ENCODE measurements at regions not wholly inside any gene's neighbourhood (a gene's known extent, or its start where the extent isn't known, plus 50 kb on each side); places are given as distances from the start of the nearest gene placed in this dataset.
"Not testable (repeated sequence)": the region's sequence is repeated elsewhere in the genome, so short reads cannot be mapped to it uniquely, and the experiment has no call there.

GRCh38 chrY:8151561-8151960, 1185.7 kb upstream of the TSPY4 start:
- DNase-seq (ENCODE audit: low spot score) (no peak), FAIRE-seq (no peak)

- no peak for DNase-seq (ENCODE audit: low spot score)
- no peak for FAIRE-seq
These were observed 1208.7 kb upstream of the TSPY4 start for GRCh38 chrY:8128578-8128977.

GRCh38 chrY:8125907-8126571, 1211.2 kb upstream of the TSPY4 start:
- DNase-seq (ENCODE audit: low spot score) (peak; percentile 78), FAIRE-seq (peak; percentile 97)

- DNase-seq (ENCODE audit: low spot score) (peak; percentile 46), FAIRE-seq (peak; percentile 83)
These were observed 1210.3 kb upstream of the AMELY start for GRCh38 chrY:8121825-8122224.

- FAIRE-seq = no peak
- DNase-seq (ENCODE audit: low spot score) = no peak
These were observed 1182.9 kb upstream of the AMELY start for GRCh38 chrY:8094429-8094828.

DNA sequence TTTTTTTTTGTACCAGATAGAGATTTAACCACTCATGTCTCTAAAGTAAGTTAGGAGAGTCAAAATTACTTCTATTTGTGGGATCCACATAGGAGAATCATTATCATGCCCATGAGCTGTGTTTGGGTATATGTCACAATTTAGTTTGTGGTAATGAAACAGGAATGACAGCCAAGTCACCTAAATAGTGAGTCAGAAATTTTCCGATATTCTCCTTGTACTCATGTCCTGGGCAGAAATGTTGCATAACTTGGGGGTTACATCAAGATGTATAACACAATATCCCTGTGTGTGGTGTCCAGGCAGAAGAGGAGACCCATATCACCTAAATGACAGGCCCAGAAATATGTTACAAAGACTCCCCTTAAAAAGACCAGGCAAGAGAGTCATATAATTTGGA, 1181.4 kb upstream of the AMELY start:
- no peak for FAIRE-seq
- no peak for DNase-seq (ENCODE audit: low spot score)

GRCh38 chrY:8085925-8086324, 1174.4 kb upstream of the AMELY start:
- DNase-seq (ENCODE audit: low spot score) (peak; percentile 22), FAIRE-seq (no peak)

DNA sequence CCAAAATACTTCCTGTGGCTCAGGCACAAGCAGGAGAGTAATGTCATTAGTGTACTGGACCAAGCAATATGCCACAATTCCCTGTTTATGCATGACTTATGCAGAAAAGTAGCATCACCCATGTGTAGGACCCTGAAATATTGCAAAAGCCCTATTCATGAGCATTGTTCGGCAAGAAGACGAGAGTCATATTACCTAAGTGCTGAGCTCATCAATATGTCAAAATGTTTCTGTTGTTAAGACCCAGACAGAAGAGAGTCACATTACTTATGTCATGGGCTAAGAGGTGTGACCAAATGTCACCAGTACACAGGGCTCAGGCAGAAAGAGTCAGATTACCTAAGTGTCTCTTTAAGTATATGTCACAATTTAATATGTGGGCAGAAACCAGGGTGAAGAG, 1172.6 kb upstream of the AMELY start:
- no peak for DNase-seq (ENCODE audit: low spot score)
- FAIRE-seq = no peak

DNA sequence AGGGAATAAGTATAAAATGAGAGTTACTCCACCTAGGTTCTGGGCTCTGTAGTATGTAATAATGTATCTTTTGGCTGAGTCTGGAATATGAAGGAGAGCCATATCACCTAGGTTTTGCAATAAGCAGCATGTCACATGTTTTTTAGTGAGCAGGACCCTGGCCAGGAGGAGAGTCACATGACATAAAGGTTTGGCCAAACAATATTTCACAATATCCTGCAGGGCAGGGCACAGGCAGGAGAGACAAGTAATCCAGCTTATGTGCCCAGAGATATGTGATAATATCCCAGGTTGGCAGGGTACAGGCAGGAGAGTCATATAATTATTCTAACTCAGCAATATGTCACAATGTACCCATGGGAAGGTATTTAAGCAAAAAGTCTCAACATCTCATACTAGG, 1169.6 kb upstream of the AMELY start:
- DNase-seq (ENCODE audit: low spot score) = no peak
- FAIRE-seq = no peak

- FAIRE-seq (no peak), DNase-seq (ENCODE audit: low spot score) (no peak)
These were observed 1153.7 kb upstream of the AMELY start for GRCh38 chrY:8065220-8065619.

DNA sequence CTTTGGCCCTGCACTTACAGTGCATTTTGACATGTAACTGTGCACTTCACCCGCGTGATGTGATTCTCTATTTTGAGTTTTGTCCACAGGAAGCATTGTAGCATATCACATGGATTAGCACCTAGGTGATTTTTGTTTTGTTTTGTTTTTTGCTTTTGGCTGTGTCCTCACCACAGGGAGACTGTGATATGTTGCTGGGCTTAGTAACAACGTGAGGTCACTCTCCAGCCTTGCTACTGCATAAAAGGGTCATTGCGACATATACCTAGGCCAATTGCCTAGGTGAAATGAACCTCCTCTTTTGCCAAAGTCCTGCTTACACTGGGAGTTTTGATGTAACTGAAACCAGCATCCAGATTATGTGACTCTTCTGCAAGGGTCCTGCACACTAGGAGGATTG, 1152.9 kb upstream of the AMELY start:
- no peak for DNase-seq (ENCODE audit: low spot score)
- FAIRE-seq = no peak

DNA sequence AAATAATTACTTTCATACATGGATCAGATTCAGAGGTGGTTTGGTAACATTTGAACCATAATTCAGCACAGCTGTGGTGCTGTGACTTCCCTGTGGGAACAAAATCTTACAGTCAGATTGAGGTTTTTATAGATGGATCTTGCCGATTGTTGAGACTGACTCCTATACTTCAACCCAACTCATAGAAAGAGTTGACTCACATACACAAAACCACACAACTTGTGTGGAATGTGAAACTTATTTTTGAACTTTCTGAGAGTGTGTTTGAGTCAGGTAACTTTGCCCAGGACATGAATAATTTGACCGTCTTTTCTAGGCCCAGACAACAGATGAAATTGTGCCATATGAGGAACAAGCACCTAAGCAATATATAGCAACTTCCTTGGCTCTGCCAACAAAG, 1152.4 kb upstream of the AMELY start:
- FAIRE-seq = no peak
- no peak for DNase-seq (ENCODE audit: low spot score)

GRCh38 chrY:8058613-8059012, 1147.1 kb upstream of the AMELY start:
- no peak for DNase-seq (ENCODE audit: low spot score)
- no peak for FAIRE-seq

DNA sequence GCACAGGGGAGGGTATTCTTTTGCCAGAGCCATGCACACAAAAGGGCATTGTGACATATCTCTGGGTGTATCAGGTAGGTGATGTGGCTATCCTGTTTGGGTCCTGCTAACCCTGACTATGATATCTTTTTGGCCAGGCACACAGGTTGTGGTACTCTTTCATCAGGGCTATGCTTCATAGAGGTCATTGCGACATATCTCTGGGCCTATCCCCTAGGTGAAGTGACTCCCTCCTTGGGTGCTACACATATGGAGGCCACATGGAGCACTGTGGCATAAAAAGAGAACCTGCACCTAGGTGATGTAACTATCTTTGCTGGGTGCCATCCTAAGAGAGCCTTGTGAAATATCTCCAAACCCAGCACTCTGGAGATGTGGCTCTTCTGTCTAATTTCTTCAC, 1139.8 kb upstream of the AMELY start:
- DNase-seq (ENCODE audit: low spot score) (no peak), FAIRE-seq (no peak)

DNA sequence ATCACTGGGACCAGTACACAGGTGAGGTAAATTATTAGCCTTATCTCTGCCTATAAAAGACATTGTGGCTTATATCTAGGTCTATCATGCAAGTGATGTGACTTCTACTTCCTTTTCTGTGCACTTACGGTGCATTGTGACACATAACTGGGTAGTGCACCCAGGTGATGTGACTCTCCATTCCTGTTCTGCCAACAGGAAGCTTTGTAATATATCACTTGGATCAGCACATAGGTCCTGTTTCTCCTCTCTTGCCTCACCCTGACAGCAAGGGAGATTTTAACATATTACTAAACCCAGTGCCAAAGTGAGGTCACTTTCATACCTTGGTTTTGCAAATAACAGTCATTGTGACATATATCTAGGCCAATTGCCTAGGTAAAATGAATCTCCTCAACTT, 1129.7 kb upstream of the AMELY start:
- FAIRE-seq = no peak
- no peak for DNase-seq (ENCODE audit: low spot score)

- FAIRE-seq (no peak), DNase-seq (ENCODE audit: low spot score) (no peak)
These were observed 1125.0 kb upstream of the AMELY start for GRCh38 chrY:8036563-8036962.

GRCh38 chrY:8035653-8036052, 1124.1 kb upstream of the AMELY start:
- DNase-seq (ENCODE audit: low spot score) (no peak), FAIRE-seq (no peak)

GRCh38 chrY:8034673-8035072, 1123.1 kb upstream of the AMELY start:
- DNase-seq (ENCODE audit: low spot score) (no peak), FAIRE-seq (no peak)

GRCh38 chrY:8033200-8033599, 1121.6 kb upstream of the AMELY start:
- FAIRE-seq = no peak
- DNase-seq (ENCODE audit: low spot score) = peak; percentile 47

DNA sequence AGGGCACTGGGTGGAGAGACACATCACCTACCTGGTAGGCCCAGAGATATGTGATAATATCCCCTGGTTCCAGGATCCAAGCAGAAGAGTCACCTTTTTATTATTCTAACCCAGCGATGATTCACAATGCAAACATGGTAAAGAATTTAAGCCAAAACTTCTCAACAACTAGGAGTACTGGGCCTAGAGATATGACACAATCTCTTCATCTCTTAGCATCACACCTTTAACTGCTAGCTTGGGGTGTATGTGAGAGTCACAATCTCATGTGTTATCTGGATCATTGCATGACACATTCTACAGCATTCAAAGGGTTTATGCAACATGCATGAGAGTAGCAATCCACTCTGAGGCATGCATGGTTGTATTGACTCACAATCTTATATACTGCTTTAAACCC, 1109.0 kb upstream of the AMELY start:
- DNase-seq (ENCODE audit: low spot score) (peak; percentile 16), FAIRE-seq (no peak)

- no peak for DNase-seq (ENCODE audit: low spot score)
- no peak for FAIRE-seq
These were observed 1100.0 kb upstream of the AMELY start for GRCh38 chrY:8011515-8011914.

DNA sequence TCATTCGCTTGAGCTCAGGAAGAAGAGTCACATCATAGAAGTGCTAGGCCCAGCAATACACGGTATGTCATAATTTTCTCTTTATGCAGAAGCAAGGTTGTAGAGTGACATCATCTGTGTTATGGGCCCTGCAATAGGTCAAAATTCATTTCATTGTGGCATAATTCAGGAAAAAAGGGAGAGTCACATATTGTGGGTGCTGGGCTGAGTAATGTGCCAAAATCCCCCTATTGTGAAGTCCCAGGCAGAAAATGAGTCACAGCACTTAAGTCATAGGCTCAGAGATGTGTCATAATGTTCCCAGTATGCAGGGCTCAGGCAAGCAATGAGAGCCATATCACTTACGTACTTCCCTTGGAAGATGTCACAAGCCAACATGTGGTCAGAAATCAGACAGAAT, 1092.6 kb upstream of the AMELY start:
- DNase-seq (ENCODE audit: low spot score) (peak; percentile 79), FAIRE-seq (no peak)

GRCh38 chrY:7996726-7997125, 1085.2 kb upstream of the AMELY start:
- FAIRE-seq (no peak), DNase-seq (ENCODE audit: low spot score) (no peak)

- DNase-seq (ENCODE audit: low spot score); FAIRE-seq: not testable (repeated sequence)
These were observed 1083.2 kb upstream of the AMELY start for GRCh38 chrY:7994781-7995180.

All from RCC 7860 (cell line).